ENCODE measurements at regions not wholly inside any gene's neighbourhood (a gene's known extent, or its start where the extent isn't known, plus 50 kb on each side); places are given as distances from the start of the nearest gene placed in this dataset.

GRCh38 chr2:82275599-82275998, 1971.0 kb upstream of the LRRTM1 start:
- Histone ChIP-seq H3K36me3 (no peaks in the 10 kb centered on the region), H3K27me3 (no peaks in the 10 kb centered on the region), H3K9me3 (no peaks in the 10 kb centered on the region), H3K27ac (no peak overlapping the region), H3K4me1 (no peaks in the 10 kb centered on the region), H3K9ac (ENCODE audit: low read depth in 2 of 2, low read length in 2 of 2) (no peak overlapping the region), H3K4me3 (no peak overlapping the region)
- TF ChIP-seq, protein P1, sequence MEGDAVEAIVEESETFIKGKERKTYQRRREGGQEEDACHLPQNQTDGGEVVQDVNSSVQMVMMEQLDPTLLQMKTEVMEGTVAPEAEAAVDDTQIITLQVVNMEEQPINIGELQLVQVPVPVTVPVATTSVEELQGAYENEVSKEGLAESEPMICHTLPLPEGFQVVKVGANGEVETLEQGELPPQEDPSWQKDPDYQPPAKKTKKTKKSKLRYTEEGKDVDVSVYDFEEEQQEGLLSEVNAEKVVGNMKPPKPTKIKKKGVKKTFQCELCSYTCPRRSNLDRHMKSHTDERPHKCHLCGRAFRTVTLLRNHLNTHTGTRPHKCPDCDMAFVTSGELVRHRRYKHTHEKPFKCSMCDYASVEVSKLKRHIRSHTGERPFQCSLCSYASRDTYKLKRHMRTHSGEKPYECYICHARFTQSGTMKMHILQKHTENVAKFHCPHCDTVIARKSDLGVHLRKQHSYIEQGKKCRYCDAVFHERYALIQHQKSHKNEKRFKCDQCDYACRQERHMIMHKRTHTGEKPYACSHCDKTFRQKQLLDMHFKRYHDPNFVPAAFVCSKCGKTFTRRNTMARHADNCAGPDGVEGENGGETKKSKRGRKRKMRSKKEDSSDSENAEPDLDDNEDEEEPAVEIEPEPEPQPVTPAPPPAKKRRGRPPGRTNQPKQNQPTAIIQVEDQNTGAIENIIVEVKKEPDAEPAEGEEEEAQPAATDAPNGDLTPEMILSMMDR (IDR thresholded peaks at IDR 0.05): no peak
- intact Hi-C loops (cut with DNase I): loop anchor here (5.0 kb wide), 1 partner anchor 247 kb away; no protein-coding TSS in a partner anchor
- DNase-seq: no peak

- intact Hi-C loops (cut with DNase I): no loop called here
- DNase-seq: no peak
- H3K4me3 ChIP-seq: no peak overlapping the region
These were observed 1963.9 kb upstream of the LRRTM1 start for GRCh38 chr2:82268446-82268845.

GRCh38 chr2:82260521-82260920, 1956.0 kb upstream of the LRRTM1 start:
- no peak overlapping the region for H3K9ac ChIP-seq (ENCODE audit: low read depth in 2 of 2, low read length in 2 of 2)
- TF ChIP-seq, protein P1 (IDR thresholded peaks at IDR 0.05): no peak
- H3K4me3 ChIP-seq: no peak overlapping the region
- H3K4me1 ChIP-seq: no peaks in the 10 kb centered on the region
- DNase-seq: no peak
- no peaks in the 10 kb centered on the region for H3K27me3 ChIP-seq
- no peaks in the 10 kb centered on the region for H3K9me3 ChIP-seq
- intact Hi-C loops (cut with DNase I): no loop called here
- H3K36me3 ChIP-seq: no peaks in the 10 kb centered on the region
- no peak overlapping the region for H3K27ac ChIP-seq

More at GRCh38 chr2:82268446-82268845, 1963.9 kb upstream of the LRRTM1 start:
- TF ChIP-seq, protein P1 (IDR thresholded peaks at IDR 0.05): no peak
- no peak overlapping the region for H3K9ac ChIP-seq (ENCODE audit: low read depth in 2 of 2, low read length in 2 of 2)
- no peaks in the 10 kb centered on the region for H3K27me3 ChIP-seq
- H3K9me3 ChIP-seq: no peaks in the 10 kb centered on the region
- H3K4me1 ChIP-seq: no peaks in the 10 kb centered on the region
- no peaks in the 10 kb centered on the region for H3K36me3 ChIP-seq
- no peak overlapping the region for H3K27ac ChIP-seq

GRCh38 chr2:82259551-82259950, 1955.0 kb upstream of the LRRTM1 start:
- TF ChIP-seq, protein P1 (IDR thresholded peaks at IDR 0.05): no peak
- Histone ChIP-seq H3K36me3 (no peaks in the 10 kb centered on the region), H3K9me3 (no peaks in the 10 kb centered on the region), H3K4me1 (no peaks in the 10 kb centered on the region), H3K4me3 (no peak overlapping the region), H3K27ac (no peak overlapping the region), H3K9ac (ENCODE audit: low read depth in 2 of 2, low read length in 2 of 2) (no peak overlapping the region), H3K27me3 (no peaks in the 10 kb centered on the region)
- intact Hi-C loops (cut with DNase I): no loop called here
- no peak for DNase-seq

DNA sequence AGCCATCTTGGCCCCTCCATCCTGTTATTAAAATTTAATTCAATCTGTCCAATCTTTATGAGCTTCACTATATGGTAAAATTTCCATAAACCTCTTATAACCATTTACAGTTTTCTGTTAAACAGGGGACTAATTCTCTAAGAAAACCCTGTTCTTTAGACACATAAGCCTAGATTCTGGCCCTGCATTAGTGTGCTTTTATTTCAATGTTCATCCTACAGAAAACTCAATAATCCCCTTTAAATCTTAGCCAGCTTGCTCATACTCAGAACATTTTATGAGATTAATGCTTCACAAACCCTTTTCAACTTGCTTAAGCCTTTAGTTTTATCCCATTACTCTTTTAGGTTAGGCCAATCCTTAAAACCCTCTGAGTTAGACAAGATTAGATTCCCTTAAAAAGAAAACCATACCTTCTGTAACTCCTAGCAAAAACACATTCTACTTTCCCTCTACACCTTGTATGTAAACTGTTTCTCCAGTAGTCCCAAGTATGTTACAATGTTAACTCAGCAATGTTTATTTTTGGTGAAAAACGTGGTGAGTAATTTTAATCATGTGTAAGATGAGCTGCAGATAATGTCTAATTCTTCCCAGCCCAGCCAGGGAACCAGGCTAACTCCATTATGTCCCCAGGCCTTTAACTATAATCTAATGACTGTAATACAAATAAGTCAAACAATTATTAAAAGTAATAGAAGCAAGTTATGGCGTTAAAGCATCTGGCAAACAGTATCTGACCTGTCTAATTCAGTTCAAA, 1953.4 kb upstream of the LRRTM1 start:
- H3K9ac ChIP-seq (ENCODE audit: low read depth in 2 of 2, low read length in 2 of 2): no peak overlapping the region
- intact Hi-C loops (cut with DNase I): no loop called here
- no peaks in the 10 kb centered on the region for H3K36me3 ChIP-seq
- H3K4me1 ChIP-seq: no peaks in the 10 kb centered on the region
- H3K27ac ChIP-seq: no peak overlapping the region
- TF ChIP-seq, protein P1 (IDR thresholded peaks at IDR 0.05): no peak
- H3K9me3 ChIP-seq: no peaks in the 10 kb centered on the region
- H3K27me3 ChIP-seq: no peaks in the 10 kb centered on the region
- H3K4me3 ChIP-seq: no peak overlapping the region
- DNase-seq: no peak
